ENCODE measurements at regions not wholly inside any gene's neighbourhood (a gene's known extent, or its start where the extent isn't known, plus 50 kb on each side); places are given as distances from the start of the nearest gene placed in this dataset.
"Not testable (repeated sequence)": the region's sequence is repeated elsewhere in the genome, so short reads cannot be mapped to it uniquely, and the experiment has no call there.

- DNase-seq (ENCODE audit: low read depth): no peak
Measured at GRCh38 chr6:140540743-140541142, 1166.3 kb upstream of the CITED2 start.

GRCh38 chr6:140538926-140539325 is 1164.5 kb upstream of the CITED2 start:
- no peak for DNase-seq (ENCODE audit: low read depth)

- no peak for DNase-seq (ENCODE audit: low read depth)
Measured at GRCh38 chr6:140537834-140538705, 1163.6 kb upstream of the CITED2 start.

GRCh38 chr6:140537211-140537610 is 1162.8 kb upstream of the CITED2 start:
- DNase-seq (ENCODE audit: low read depth): no peak

GRCh38 chr6:140535511-140535910 is 1161.1 kb upstream of the CITED2 start:
- DNase-seq (ENCODE audit: low read depth): no peak

GRCh38 chr6:140533526-140533925 is 1159.1 kb upstream of the CITED2 start:
- DNase-seq (ENCODE audit: low read depth): no peak

- DNase-seq (ENCODE audit: low read depth): no peak
Measured at GRCh38 chr6:140504776-140505175, 1130.3 kb upstream of the CITED2 start.

GRCh38 chr6:140500849-140501248 is 1126.4 kb upstream of the CITED2 start:
- no peak for DNase-seq (ENCODE audit: low read depth)

GRCh38 chr6:140499607-140500006 is 1125.2 kb upstream of the CITED2 start:
- no peak for DNase-seq (ENCODE audit: low read depth)

GRCh38 chr6:140494321-140495108 is 1120.1 kb upstream of the CITED2 start:
- no peak for DNase-seq (ENCODE audit: low read depth)

- not testable (repeated sequence) for DNase-seq (ENCODE audit: low read depth)
Measured at GRCh38 chr6:140493470-140493869, 1119.0 kb upstream of the CITED2 start.

- DNase-seq (ENCODE audit: low read depth): no peak
Measured at GRCh38 chr6:140490081-140490480, 1115.6 kb upstream of the CITED2 start.

- DNase-seq (ENCODE audit: low read depth): no peak
Measured at GRCh38 chr6:140487586-140487985, 1113.1 kb upstream of the CITED2 start.

GRCh38 chr6:140486450-140487361 is 1112.3 kb upstream of the CITED2 start:
- DNase-seq (ENCODE audit: low read depth): no peak

- no peak for DNase-seq (ENCODE audit: low read depth)
Measured at GRCh38 chr6:140485740-140486449, 1111.4 kb upstream of the CITED2 start.

GRCh38 chr6:140480852-140481251 is 1106.4 kb upstream of the CITED2 start:
- DNase-seq (ENCODE audit: low read depth): peak; percentile 45

GRCh38 chr6:140478631-140479030 is 1104.2 kb upstream of the CITED2 start:
- no peak for DNase-seq (ENCODE audit: low read depth)

- no peak for DNase-seq (ENCODE audit: low read depth)
Measured at GRCh38 chr6:140475086-140475485, 1100.6 kb upstream of the CITED2 start.

- no peak for DNase-seq (ENCODE audit: low read depth)
Measured at GRCh38 chr6:140464720-140465119, 1090.3 kb upstream of the CITED2 start.

GRCh38 chr6:140463312-140463710 is 1088.9 kb upstream of the CITED2 start:
- DNase-seq (ENCODE audit: low read depth): no peak

Measured in forelimb muscle (tissue), 1 donor.